Activated naive CD8-positive, alpha-beta T cell treated with anti-CD3 and anti-CD28 coated beads for 36 hours (primary cell): ENCODE measurements at regions not wholly inside any gene's neighbourhood (a gene's known extent, or its start where the extent isn't known, plus 50 kb on each side); places are given as distances from the start of the nearest gene placed in this dataset.

ENCODE experiments used
- DNase-seq: peaks from one replicate; pipeline ENCODE4 v3.0.0; 2021
- H3K27ac Mint-ChIP-seq: one replicate; pipeline ENCODE4 v1.8.0; 2022; ENCODE audit warnings: mild to moderate bottlenecking, moderate library complexity, mixed read lengths
- H3K27me3 Mint-ChIP-seq: one replicate; pipeline ENCODE4 v1.8.0; 2022; ENCODE audit warnings: mild to moderate bottlenecking, mixed read lengths
- H3K36me3 Mint-ChIP-seq: one replicate; pipeline ENCODE4 v1.8.0; 2021; ENCODE audit warnings: mild to moderate bottlenecking, mixed read lengths
- H3K4me1 Mint-ChIP-seq: one replicate; pipeline ENCODE4 v1.8.0; 2021; ENCODE audit warnings: mixed read lengths
- H3K4me3 Mint-ChIP-seq: one replicate; pipeline ENCODE4 v1.8.0; 2022; ENCODE audit warnings: mild to moderate bottlenecking, moderate library complexity, mixed read lengths
- H3K9me3 Mint-ChIP-seq: one replicate; pipeline ENCODE4 v1.8.0; 2022; ENCODE audit warnings: mixed read lengths

DNA sequence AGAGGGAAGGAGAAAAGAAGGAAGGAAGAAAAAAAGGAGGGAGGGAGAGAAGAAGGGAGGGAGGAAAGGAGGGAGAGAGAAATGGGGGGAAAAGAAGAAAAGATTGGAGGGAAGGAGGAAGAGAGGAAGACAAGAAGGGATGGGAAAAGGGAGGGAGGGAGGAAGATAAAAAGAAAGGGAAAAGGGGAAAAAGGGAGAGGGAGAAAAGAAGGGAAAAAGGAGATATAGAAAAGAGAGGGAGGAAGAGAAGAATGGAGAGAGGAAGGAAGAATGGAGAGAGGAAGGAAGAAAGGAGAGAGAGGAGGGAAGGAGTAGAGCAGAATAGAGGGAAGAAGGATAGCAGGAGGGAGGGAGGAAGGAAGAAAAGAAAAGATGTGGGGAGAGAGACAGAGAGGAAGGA, 334.6 kb downstream of the TSHZ3 start:
- peaks cover 12% of the 10 kb centered on the region for H3K27me3 Mint-ChIP-seq
- no peak overlapping the region for H3K27ac Mint-ChIP-seq
- H3K36me3 Mint-ChIP-seq, result no peaks in the 10 kb centered on the region
- H3K4me3 Mint-ChIP-seq, result no peak overlapping the region
- no peaks in the 10 kb centered on the region for H3K9me3 Mint-ChIP-seq
- H3K4me1 Mint-ChIP-seq, result no peaks in the 10 kb centered on the region
- no peak for DNase-seq

- H3K27ac Mint-ChIP-seq, result no peak overlapping the region
- no peaks in the 10 kb centered on the region for H3K9me3 Mint-ChIP-seq
- H3K4me1 Mint-ChIP-seq, result no peaks in the 10 kb centered on the region
- no peak overlapping the region for H3K4me3 Mint-ChIP-seq
- H3K36me3 Mint-ChIP-seq, result no peaks in the 10 kb centered on the region
- DNase-seq, result no peak
- peaks cover 12% of the 10 kb centered on the region for H3K27me3 Mint-ChIP-seq
Observed at GRCh38 chr19:31013384-31014020, 335.7 kb downstream of the TSHZ3 start.

DNA sequence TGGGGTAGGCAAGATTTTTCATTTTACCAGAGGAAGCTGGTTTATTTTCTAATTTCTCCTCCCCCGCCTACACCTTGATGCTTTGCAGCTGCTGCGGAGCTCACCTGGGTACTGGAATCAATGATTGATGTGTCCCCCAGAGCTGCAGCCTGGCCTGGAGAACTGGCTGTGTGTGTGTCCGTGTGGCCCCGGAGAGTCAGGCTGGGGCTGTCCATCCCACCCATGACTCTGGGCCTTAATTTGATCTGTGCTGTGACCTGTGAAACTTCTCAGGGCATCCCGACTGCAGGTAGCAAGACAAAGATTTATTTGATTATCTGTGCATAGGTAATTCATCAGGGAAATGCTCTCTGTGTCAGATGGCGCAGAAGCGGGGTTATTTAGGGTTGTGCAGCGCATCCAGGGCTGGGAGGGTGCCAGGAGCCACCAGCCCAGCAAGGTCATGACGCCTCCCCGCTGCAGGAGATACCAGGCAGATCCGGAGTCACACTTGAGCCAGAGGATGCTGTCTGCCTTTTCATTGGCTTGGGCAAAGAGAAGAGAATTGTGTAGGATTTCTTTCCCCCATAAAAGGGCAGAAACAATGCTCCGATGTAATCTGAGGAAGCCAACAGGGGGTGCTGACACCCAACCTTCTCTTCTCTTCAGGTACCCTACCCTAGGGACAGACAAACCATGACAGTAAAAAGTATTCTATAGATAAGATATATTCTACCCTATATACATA, 346.6 kb downstream of the TSHZ3 start:
- Mint-ChIP-seq H3K27me3 (peaks cover 11% of the 10 kb centered on the region), H3K9me3 (peaks cover 2% of the 10 kb centered on the region), H3K36me3 (no peaks in the 10 kb centered on the region), H3K4me3 (no peak overlapping the region), H3K4me1 (no peaks in the 10 kb centered on the region), H3K27ac (no peak overlapping the region)
- no peak for DNase-seq

DNA sequence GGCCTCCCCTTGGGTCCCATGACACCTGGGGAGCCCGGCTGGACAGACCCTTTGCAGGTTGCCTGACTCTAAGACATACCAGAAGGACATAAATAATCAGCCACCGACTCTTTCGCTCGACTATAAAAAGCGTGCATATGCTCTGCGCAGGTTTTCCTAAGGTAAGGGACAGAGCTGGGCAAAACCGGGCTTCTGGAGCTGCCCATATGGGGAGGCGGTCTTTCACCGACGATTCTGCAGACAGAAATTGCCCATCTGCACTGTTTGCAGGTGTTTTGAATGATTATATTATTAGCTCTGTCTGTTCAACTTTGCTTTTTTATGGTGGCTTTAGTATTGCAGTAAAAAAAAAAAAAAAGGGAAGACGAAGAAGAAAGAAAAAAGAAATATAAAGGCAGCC, 347.2 kb downstream of the TSHZ3 start:
- no peak for DNase-seq
- H3K27me3 Mint-ChIP-seq, result peaks cover 10% of the 10 kb centered on the region
- H3K27ac Mint-ChIP-seq, result no peak overlapping the region
- peaks cover 2% of the 10 kb centered on the region for H3K9me3 Mint-ChIP-seq
- H3K4me3 Mint-ChIP-seq, result no peak overlapping the region
- no peaks in the 10 kb centered on the region for H3K4me1 Mint-ChIP-seq
- H3K36me3 Mint-ChIP-seq, result no peaks in the 10 kb centered on the region

GRCh38 chr19:31000913-31001312, 348.3 kb downstream of the TSHZ3 start:
- no peaks in the 10 kb centered on the region for H3K4me1 Mint-ChIP-seq
- DNase-seq, result no peak
- H3K4me3 Mint-ChIP-seq, result no peak overlapping the region
- H3K27ac Mint-ChIP-seq, result no peak overlapping the region
- no peaks in the 10 kb centered on the region for H3K9me3 Mint-ChIP-seq
- H3K36me3 Mint-ChIP-seq, result no peaks in the 10 kb centered on the region
- H3K27me3 Mint-ChIP-seq, result peaks cover 8% of the 10 kb centered on the region

DNA sequence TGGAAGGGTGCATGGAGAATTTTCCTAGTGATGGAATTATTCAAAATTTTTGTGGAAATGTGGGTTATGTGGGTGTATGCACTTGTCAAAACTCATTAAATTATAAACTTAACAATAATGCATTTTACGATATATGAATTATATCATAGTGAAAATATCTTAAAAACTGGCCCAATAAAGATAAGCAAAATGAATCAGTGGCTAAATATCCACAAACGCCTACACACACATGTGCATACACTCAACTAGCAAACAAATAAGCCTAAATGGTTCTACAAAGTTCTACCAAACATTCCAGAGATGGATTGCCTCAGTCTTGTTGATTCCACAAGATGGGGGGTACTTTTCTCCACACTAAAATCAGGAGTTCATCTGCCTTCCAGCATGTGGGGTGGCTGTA, 349.5 kb downstream of the TSHZ3 start:
- H3K27ac Mint-ChIP-seq, result no peak overlapping the region
- H3K9me3 Mint-ChIP-seq, result no peaks in the 10 kb centered on the region
- H3K4me3 Mint-ChIP-seq, result no peak overlapping the region
- H3K27me3 Mint-ChIP-seq, result peaks cover 8% of the 10 kb centered on the region
- no peaks in the 10 kb centered on the region for H3K36me3 Mint-ChIP-seq
- H3K4me1 Mint-ChIP-seq, result no peaks in the 10 kb centered on the region
- DNase-seq, result no peak

GRCh38 chr19:30997222-30997621, 352.0 kb downstream of the TSHZ3 start:
- Mint-ChIP-seq H3K36me3 (no peaks in the 10 kb centered on the region), H3K9me3 (no peaks in the 10 kb centered on the region), H3K4me3 (no peak overlapping the region), H3K4me1 (no peaks in the 10 kb centered on the region), H3K27ac (no peak overlapping the region), H3K27me3 (peaks cover 8% of the 10 kb centered on the region)
- no peak for DNase-seq

GRCh38 chr19:30978639-30979038, 370.6 kb downstream of the TSHZ3 start:
- no peaks in the 10 kb centered on the region for H3K27me3 Mint-ChIP-seq

DNA sequence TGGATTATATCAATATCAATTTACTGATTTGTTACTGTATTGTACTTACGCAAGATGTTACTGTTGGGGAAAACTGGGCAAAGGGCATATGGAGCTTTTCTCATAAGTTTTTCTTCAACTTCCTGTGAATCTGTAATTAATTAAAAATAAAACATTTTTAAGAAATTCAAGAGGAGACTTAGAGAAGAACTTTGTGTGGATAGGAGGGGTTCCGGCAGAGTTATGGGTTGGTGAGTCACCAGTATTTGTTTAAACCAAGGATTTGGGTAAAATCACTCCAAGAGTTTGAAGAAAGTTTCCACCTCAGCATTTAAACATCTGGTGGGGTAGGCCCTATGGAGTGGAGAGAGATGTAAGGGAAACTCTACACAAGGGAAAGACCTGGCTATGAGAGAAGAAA, 379.6 kb downstream of the TSHZ3 start:
- Mint-ChIP-seq H3K9me3 (no peaks in the 10 kb centered on the region), H3K4me1 (no peaks in the 10 kb centered on the region), H3K4me3 (no peak overlapping the region), H3K36me3 (no peaks in the 10 kb centered on the region), H3K27me3 (peaks cover 3% of the 10 kb centered on the region), H3K27ac (no peak overlapping the region)
- no peak for DNase-seq

More at GRCh38 chr19:30978639-30979038, 370.6 kb downstream of the TSHZ3 start:
- H3K27ac Mint-ChIP-seq, result no peak overlapping the region
- DNase-seq, result no peak
- H3K9me3 Mint-ChIP-seq, result peaks cover 5% of the 10 kb centered on the region
- H3K4me1 Mint-ChIP-seq, result no peaks in the 10 kb centered on the region
- no peaks in the 10 kb centered on the region for H3K36me3 Mint-ChIP-seq
- no peak overlapping the region for H3K4me3 Mint-ChIP-seq

GRCh38 chr19:30968841-30969399, 380.3 kb downstream of the TSHZ3 start:
- Mint-ChIP-seq H3K27ac (no peak overlapping the region), H3K9me3 (no peaks in the 10 kb centered on the region), H3K36me3 (no peaks in the 10 kb centered on the region), H3K4me1 (no peaks in the 10 kb centered on the region), H3K27me3 (peaks cover 3% of the 10 kb centered on the region), H3K4me3 (no peak overlapping the region)
- no peak for DNase-seq

DNA sequence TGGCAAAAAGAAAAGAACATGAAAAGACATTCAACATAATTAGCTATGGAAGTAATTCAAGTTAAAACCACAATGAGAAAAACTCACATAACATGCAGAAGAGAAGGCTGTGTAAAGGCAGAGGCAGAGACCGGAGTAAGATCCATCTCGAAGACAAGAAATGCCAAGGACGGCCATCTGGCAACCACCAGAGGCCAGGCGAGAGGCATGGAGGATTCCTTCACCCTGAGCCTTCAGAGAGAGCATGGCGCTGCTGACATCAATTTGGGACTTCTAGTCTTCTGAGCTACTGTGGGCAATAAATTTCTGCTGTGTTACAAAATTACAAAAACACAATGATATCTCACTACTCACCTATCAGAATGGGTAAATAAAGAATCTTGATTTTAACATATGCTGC, 381.0 kb downstream of the TSHZ3 start:
- Mint-ChIP-seq H3K4me3 (no peak overlapping the region), H3K36me3 (no peaks in the 10 kb centered on the region), H3K9me3 (no peaks in the 10 kb centered on the region), H3K27ac (no peak overlapping the region), H3K4me1 (no peaks in the 10 kb centered on the region), H3K27me3 (peaks cover 3% of the 10 kb centered on the region)
- no peak for DNase-seq

- Mint-ChIP-seq H3K4me3 (no peak overlapping the region), H3K4me1 (no peaks in the 10 kb centered on the region), H3K36me3 (no peaks in the 10 kb centered on the region), H3K9me3 (no peaks in the 10 kb centered on the region), H3K27ac (no peak overlapping the region), H3K27me3 (peaks cover 3% of the 10 kb centered on the region)
- DNase-seq, result no peak
Observed at GRCh38 chr19:30966486-30966885, 382.8 kb downstream of the TSHZ3 start.

DNA sequence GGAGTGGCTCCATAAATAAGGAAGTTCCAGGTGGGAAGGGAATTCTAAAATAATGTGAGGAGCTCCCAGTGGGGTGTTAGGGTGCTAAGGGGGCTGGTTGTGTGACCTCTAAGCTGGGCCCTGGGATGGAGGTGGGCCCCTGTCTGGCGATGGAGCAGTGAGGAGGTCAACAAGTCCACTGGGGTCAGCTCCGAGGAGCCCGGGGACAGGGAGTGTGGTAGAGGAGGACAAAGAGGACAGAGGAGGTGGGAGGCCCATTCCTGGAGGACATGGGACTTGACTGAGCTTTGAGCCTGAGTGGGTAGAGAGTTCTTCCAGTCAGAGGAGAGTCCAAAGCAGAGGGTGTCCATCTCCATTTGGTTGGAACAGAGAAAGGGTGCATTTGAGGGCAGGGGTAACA, 390.2 kb downstream of the TSHZ3 start:
- Mint-ChIP-seq H3K27ac (no peak overlapping the region), H3K4me3 (no peak overlapping the region), H3K36me3 (no peaks in the 10 kb centered on the region), H3K9me3 (no peaks in the 10 kb centered on the region), H3K4me1 (no peaks in the 10 kb centered on the region), H3K27me3 (peaks cover 12% of the 10 kb centered on the region)
- DNase-seq, result no peak

- DNase-seq, result no peak
- Mint-ChIP-seq H3K9me3 (no peaks in the 10 kb centered on the region), H3K4me3 (no peak overlapping the region), H3K4me1 (no peaks in the 10 kb centered on the region), H3K27ac (no peak overlapping the region), H3K36me3 (no peaks in the 10 kb centered on the region), H3K27me3 (peaks cover 16% of the 10 kb centered on the region)
Observed at GRCh38 chr19:30955112-30956104, 393.8 kb downstream of the TSHZ3 start.
